ENCODE measurements at regions not wholly inside any gene's neighbourhood (a gene's known extent, or its start where the extent isn't known, plus 50 kb on each side); places are given as distances from the start of the nearest gene placed in this dataset.

- Histone ChIP-seq H3K27ac (ENCODE audit: low read length) (no peak overlapping the region), H3K9me3 (ENCODE audit: low read length) (peaks cover 7% of the 10 kb centered on the region), H3F3A (ENCODE audit: insufficient read depth, low read length, poor library complexity, severe bottlenecking) (no peaks in the 10 kb centered on the region), H4K20me1 (ENCODE audit: insufficient read depth) (no peaks in the 10 kb centered on the region), H3K9ac (ENCODE audit: low read length) (no peak overlapping the region), H3K79me2 (replicated peaks; ENCODE audit: insufficient read depth, low read length) (no peaks in the 10 kb centered on the region), H3K9me2 (ENCODE audit: insufficient read depth, low read length) (no peaks in the 10 kb centered on the region), H2AFZ (ENCODE audit: low read depth, low read length) (no peak overlapping the region), H3K27me3 (ENCODE audit: insufficient read depth, low read depth, low read length) (no peaks in the 10 kb centered on the region), H3K4me3 (ENCODE audit: low read length) (no peak overlapping the region), H3K4me2 (ENCODE audit: low read length) (no peak overlapping the region), H3K36me3 (ENCODE audit: insufficient read depth, low read length) (no peaks in the 10 kb centered on the region)
- no peak for TF ChIP-seq RAD21 (conservative IDR thresholded peaks at IDR 0.05)
These were observed 130.1 kb upstream of the CTTNBP2NL start for GRCh38 chr1:112265931-112266330.

- Histone ChIP-seq H3F3A (ENCODE audit: insufficient read depth, low read length, poor library complexity, severe bottlenecking) (no peaks in the 10 kb centered on the region), H3K9ac (ENCODE audit: low read length) (no peak overlapping the region), H4K20me1 (ENCODE audit: insufficient read depth) (no peaks in the 10 kb centered on the region), H3K27ac (ENCODE audit: low read length) (no peak overlapping the region), H3K9me2 (ENCODE audit: insufficient read depth, low read length) (no peaks in the 10 kb centered on the region), H3K9me3 (ENCODE audit: low read length) (peaks cover 8% of the 10 kb centered on the region), H3K4me2 (ENCODE audit: low read length) (no peak overlapping the region), H3K4me3 (ENCODE audit: low read length) (no peak overlapping the region), H3K79me2 (replicated peaks; ENCODE audit: insufficient read depth, low read length) (no peaks in the 10 kb centered on the region), H3K36me3 (ENCODE audit: insufficient read depth, low read length) (no peaks in the 10 kb centered on the region), H2AFZ (ENCODE audit: low read depth, low read length) (no peak overlapping the region), H3K27me3 (ENCODE audit: insufficient read depth, low read depth, low read length) (no peaks in the 10 kb centered on the region)
- TF ChIP-seq REST (IDR thresholded peaks at IDR 0.05; ENCODE audit: borderline replicate concordance): no peak
- TF ChIP-seq, protein P1, sequence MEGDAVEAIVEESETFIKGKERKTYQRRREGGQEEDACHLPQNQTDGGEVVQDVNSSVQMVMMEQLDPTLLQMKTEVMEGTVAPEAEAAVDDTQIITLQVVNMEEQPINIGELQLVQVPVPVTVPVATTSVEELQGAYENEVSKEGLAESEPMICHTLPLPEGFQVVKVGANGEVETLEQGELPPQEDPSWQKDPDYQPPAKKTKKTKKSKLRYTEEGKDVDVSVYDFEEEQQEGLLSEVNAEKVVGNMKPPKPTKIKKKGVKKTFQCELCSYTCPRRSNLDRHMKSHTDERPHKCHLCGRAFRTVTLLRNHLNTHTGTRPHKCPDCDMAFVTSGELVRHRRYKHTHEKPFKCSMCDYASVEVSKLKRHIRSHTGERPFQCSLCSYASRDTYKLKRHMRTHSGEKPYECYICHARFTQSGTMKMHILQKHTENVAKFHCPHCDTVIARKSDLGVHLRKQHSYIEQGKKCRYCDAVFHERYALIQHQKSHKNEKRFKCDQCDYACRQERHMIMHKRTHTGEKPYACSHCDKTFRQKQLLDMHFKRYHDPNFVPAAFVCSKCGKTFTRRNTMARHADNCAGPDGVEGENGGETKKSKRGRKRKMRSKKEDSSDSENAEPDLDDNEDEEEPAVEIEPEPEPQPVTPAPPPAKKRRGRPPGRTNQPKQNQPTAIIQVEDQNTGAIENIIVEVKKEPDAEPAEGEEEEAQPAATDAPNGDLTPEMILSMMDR (IDR thresholded peaks at IDR 0.05; ENCODE audit: poor library complexity, severe bottlenecking): no peak
- no peak for TF ChIP-seq EP300 (conservative IDR thresholded peaks at IDR 0.05; ENCODE audit: poor library complexity, severe bottlenecking)
- no peak for TF ChIP-seq RAD21 (conservative IDR thresholded peaks at IDR 0.05)
- TF ChIP-seq SMC3 (conservative IDR thresholded peaks at IDR 0.05; ENCODE audit: poor library complexity): no peak
- no peak for TF ChIP-seq EZH2 (IDR thresholded peaks at IDR 0.05; ENCODE audit: borderline replicate concordance, insufficient read depth, low read length, poor library complexity, severe bottlenecking)
- no peak for TF ChIP-seq MXI1 (conservative IDR thresholded peaks at IDR 0.05; ENCODE audit: poor library complexity, severe bottlenecking)
- TF ChIP-seq TAF1 (IDR thresholded peaks at IDR 0.05; ENCODE audit: low read depth): no peak
- TF ChIP-seq POLR2AphosphoS5 (IDR thresholded peaks at IDR 0.05): no peak
These were observed 128.8 kb upstream of the CTTNBP2NL start for GRCh38 chr1:112267206-112267605.

DNA sequence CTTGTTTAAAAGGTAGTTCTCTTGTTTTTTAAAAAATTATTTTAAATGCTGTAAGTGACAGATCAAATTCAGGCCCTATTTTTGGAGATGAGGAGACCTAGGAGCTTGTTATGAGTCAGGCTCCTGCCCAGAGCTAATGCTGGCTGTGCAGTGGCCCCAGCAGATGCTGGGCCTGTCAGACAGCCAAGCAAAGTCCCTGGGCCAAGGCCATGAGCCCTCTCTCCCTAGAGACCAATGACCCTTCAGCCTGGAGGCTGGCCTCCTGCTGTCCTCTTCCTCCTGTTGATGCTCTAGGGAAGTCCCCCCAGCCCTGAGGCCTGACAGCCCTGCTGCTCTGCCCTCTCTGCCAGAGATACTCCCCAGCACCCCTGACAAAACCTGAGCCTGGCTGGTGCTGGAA lies 128.1 kb upstream of the CTTNBP2NL start:
- Histone ChIP-seq H3K9me3 (ENCODE audit: low read length) (peaks cover 8% of the 10 kb centered on the region), H3K4me2 (ENCODE audit: low read length) (no peak overlapping the region), H4K20me1 (ENCODE audit: insufficient read depth) (no peaks in the 10 kb centered on the region), H3K9ac (ENCODE audit: low read length) (no peak overlapping the region), H3K27me3 (ENCODE audit: insufficient read depth, low read depth, low read length) (no peaks in the 10 kb centered on the region), H3K9me2 (ENCODE audit: insufficient read depth, low read length) (no peaks in the 10 kb centered on the region), H3K27ac (ENCODE audit: low read length) (no peak overlapping the region), H3K36me3 (ENCODE audit: insufficient read depth, low read length) (no peaks in the 10 kb centered on the region), H3K79me2 (replicated peaks; ENCODE audit: insufficient read depth, low read length) (no peaks in the 10 kb centered on the region), H2AFZ (ENCODE audit: low read depth, low read length) (no peak overlapping the region), H3F3A (ENCODE audit: insufficient read depth, low read length, poor library complexity, severe bottlenecking) (no peaks in the 10 kb centered on the region), H3K4me3 (ENCODE audit: low read length) (no peak overlapping the region)
- no peak for TF ChIP-seq MXI1 (conservative IDR thresholded peaks at IDR 0.05; ENCODE audit: poor library complexity, severe bottlenecking)
- no peak for TF ChIP-seq EZH2 (IDR thresholded peaks at IDR 0.05; ENCODE audit: borderline replicate concordance, insufficient read depth, low read length, poor library complexity, severe bottlenecking)
- no peak for TF ChIP-seq REST (IDR thresholded peaks at IDR 0.05; ENCODE audit: borderline replicate concordance)
- TF ChIP-seq EP300 (conservative IDR thresholded peaks at IDR 0.05; ENCODE audit: poor library complexity, severe bottlenecking): no peak
- no peak for TF ChIP-seq RAD21 (conservative IDR thresholded peaks at IDR 0.05)
- TF ChIP-seq TAF1 (IDR thresholded peaks at IDR 0.05; ENCODE audit: low read depth): no peak
